Kidney epithelial cell (primary cell): ENCODE measurements at regions not wholly inside any gene's neighbourhood (a gene's known extent, or its start where the extent isn't known, plus 50 kb on each side); places are given as distances from the start of the nearest gene placed in this dataset.

ENCODE experiments used
- DNase-seq: peaks from one replicate; pipeline ENCODE4 v3.0.0-alpha.2; 2010; ENCODE audit warnings: low read depth
- H3K27me3 ChIP-seq: 2 replicates; pipeline ENCODE4 v1.6.0; 2011; ENCODE audit warnings: low read length; ENCODE audit not compliant: control insufficient read depth, insufficient read depth
- H3K36me3 ChIP-seq: 2 replicates; pipeline ENCODE4 v1.5.1; 2011; ENCODE audit warnings: low read length; ENCODE audit not compliant: control insufficient read depth, insufficient read depth
- H3K4me3 ChIP-seq: 2 replicates; pipeline ENCODE4 v1.5.1; 2011; ENCODE audit warnings: low read depth, mild to moderate bottlenecking, control low read depth, low read length
- TF ChIP-seq, protein P1 (sequence below): IDR thresholded peaks from 2 replicates; pipeline ENCODE4 v1.5.1; 2011; ENCODE audit warnings: mild to moderate bottlenecking, moderate library complexity, low read length, control low read depth, inconsistent platforms; ENCODE audit not compliant: insufficient read depth, poor library complexity, severe bottlenecking

DNA sequence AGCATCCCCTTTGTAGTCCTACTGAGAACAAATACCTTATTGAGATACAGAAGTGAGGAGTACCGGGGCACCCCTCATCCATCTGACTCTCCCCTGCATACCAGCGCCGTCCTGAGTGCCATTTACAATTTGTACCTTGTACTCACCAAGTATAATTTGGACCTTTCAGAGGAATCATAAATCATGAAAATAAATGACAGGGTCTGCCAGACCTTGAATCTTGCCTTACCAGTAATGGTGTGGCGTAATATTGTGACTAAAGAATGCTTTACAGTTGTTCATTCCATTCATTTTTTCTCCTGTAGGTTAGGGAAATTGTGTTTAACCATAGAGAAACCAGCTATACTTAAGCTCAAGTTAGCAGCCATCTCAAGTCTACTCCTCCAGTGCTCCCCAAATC is 243.7 kb upstream of the RGS6 start:
- no peaks in the 10 kb centered on the region for H3K27me3 ChIP-seq
- no peak overlapping the region for H3K4me3 ChIP-seq
- no peak for DNase-seq
- TF ChIP-seq, protein P1, sequence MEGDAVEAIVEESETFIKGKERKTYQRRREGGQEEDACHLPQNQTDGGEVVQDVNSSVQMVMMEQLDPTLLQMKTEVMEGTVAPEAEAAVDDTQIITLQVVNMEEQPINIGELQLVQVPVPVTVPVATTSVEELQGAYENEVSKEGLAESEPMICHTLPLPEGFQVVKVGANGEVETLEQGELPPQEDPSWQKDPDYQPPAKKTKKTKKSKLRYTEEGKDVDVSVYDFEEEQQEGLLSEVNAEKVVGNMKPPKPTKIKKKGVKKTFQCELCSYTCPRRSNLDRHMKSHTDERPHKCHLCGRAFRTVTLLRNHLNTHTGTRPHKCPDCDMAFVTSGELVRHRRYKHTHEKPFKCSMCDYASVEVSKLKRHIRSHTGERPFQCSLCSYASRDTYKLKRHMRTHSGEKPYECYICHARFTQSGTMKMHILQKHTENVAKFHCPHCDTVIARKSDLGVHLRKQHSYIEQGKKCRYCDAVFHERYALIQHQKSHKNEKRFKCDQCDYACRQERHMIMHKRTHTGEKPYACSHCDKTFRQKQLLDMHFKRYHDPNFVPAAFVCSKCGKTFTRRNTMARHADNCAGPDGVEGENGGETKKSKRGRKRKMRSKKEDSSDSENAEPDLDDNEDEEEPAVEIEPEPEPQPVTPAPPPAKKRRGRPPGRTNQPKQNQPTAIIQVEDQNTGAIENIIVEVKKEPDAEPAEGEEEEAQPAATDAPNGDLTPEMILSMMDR, result no peak
- H3K36me3 ChIP-seq, result no peaks in the 10 kb centered on the region

DNA sequence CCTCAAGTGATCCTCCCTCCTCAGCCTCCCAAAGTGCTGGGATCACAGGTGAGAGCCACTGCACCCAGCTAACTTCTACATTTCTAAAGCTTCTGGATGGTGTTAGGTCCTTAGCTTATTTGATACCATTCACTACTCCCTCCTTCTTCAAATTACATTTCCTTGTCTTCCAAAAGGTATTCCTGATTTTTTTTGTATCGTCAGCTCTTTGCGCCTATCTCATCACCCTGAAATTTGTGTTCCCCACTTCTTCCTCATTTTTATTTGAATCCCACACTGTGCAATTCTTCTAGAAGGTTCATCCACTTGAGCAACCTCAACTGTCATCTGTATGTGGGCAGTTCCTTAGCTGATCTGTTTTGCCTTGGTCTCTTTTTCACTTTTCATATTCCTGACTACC is 241.8 kb upstream of the RGS6 start:
- DNase-seq, result no peak
- Histone ChIP-seq H3K4me3 (no peak overlapping the region), H3K27me3 (no peaks in the 10 kb centered on the region), H3K36me3 (no peaks in the 10 kb centered on the region)
- TF ChIP-seq, protein P1, result no peak

GRCh38 chr14:71692496-71692895 is 239.7 kb upstream of the RGS6 start:
- no peak for DNase-seq
- TF ChIP-seq, protein P1, result no peak

DNA sequence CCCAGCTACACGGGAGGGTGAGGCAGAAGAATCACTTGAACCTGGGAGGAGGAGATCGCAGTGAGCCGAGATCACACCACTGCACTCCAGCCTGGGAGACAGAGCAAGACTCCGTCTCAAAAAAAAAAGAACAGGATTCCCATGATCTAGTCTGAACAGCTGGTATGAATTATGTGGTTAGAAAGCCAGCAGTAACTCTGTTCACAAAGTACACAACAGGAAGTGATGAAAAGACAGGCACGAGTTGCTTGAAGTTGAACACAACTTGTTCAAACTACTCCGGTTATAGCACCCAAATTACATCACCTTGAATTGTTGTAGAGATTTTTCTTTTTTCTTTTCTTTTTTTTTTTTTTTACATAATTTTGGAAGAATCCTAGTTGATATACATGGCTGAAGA is 238.8 kb upstream of the RGS6 start:
- Histone ChIP-seq H3K36me3 (no peaks in the 10 kb centered on the region), H3K27me3 (no peaks in the 10 kb centered on the region), H3K4me3 (no peak overlapping the region)
- no peak for DNase-seq
- TF ChIP-seq, protein P1, result no peak

More at GRCh38 chr14:71692496-71692895, 239.7 kb upstream of the RGS6 start:
- H3K27me3 ChIP-seq, result no peaks in the 10 kb centered on the region
- H3K4me3 ChIP-seq, result no peak overlapping the region
- H3K36me3 ChIP-seq, result no peaks in the 10 kb centered on the region

- TF ChIP-seq, protein P1, result no peak
Measured at GRCh38 chr14:71694591-71695530, 237.4 kb upstream of the RGS6 start.

More at GRCh38 chr14:71694591-71695530, 237.4 kb upstream of the RGS6 start:
- no peak for DNase-seq
- Histone ChIP-seq H3K4me3 (no peak overlapping the region), H3K27me3 (no peaks in the 10 kb centered on the region), H3K36me3 (no peaks in the 10 kb centered on the region)
